SU-DHL-6 (cell line): ENCODE measurements at regions not wholly inside any gene's neighbourhood (a gene's known extent, or its start where the extent isn't known, plus 50 kb on each side); places are given as distances from the start of the nearest gene placed in this dataset.

Source experiments
- H2AFZ ChIP-seq: fragments of 200-600 bp; sonication (generic); 2 replicates; pipeline ENCODE4 v1.6.1; 2014; ENCODE audit warnings: low read depth, mild to moderate bottlenecking, moderate library complexity, mixed read lengths, antibody characterized with exemption, low read length; ENCODE audit not compliant: severe bottlenecking
- H3F3A ChIP-seq: fragments of 200-600 bp; shearing (Covaris generic); 2 replicates; pipeline ENCODE4 v1.6.0; 2016; ENCODE audit warnings: antibody characterized with exemption, mild to moderate bottlenecking; ENCODE audit not compliant: insufficient read depth
- H3K27ac ChIP-seq: fragments of 200-600 bp; sonication (generic); 2 replicates; pipeline ENCODE4 v1.5.1; 2016; ENCODE audit warnings: low read depth, mild to moderate bottlenecking, low read length, moderate library complexity, mixed read lengths
- H3K27me3 ChIP-seq: fragments of 200-600 bp; sonication (generic), shearing (Covaris generic); 2 replicates; pipeline ENCODE4 v1.6.0; 2014; ENCODE audit warnings: mild to moderate bottlenecking, low read length
- H3K36me3 ChIP-seq: fragments of 200-600 bp; sonication (generic); 2 replicates; pipeline ENCODE4 v1.6.1; 2014; ENCODE audit warnings: mild to moderate bottlenecking, low read length, mixed read lengths
- H3K4me2 ChIP-seq: fragments of 300-600, 200-600 bp; shearing (Covaris generic), sonication (generic); 2 replicates; pipeline ENCODE4 v1.6.0; 2014; ENCODE audit warnings: low read length, low read depth, mild to moderate bottlenecking; ENCODE audit not compliant: poor library complexity, severe bottlenecking
- H3K4me3 ChIP-seq: fragments of 200-600 bp; sonication (generic); 2 replicates; pipeline ENCODE4 v1.5.1; 2014; ENCODE audit warnings: antibody characterized with exemption, low read length, mild to moderate bottlenecking, mixed read lengths; ENCODE audit not compliant: insufficient read depth, poor library complexity, severe bottlenecking
- H3K79me2 ChIP-seq: fragments of 200-600 bp; sonication (generic); 2 replicates; pipeline ENCODE4 v1.6.1; 2014; ENCODE audit warnings: mild to moderate bottlenecking, low read length, moderate library complexity; ENCODE audit not compliant: insufficient read depth
- H3K9ac ChIP-seq: fragments of 200-600 bp; sonication (generic); 2 replicates; pipeline ENCODE4 v1.7.0; 2014; ENCODE audit warnings: mild to moderate bottlenecking, low read length
- H3K9me2 ChIP-seq: fragments of 200-600 bp; sonication (generic); replicated peaks from 2 replicates; pipeline ENCODE4 v1.6.1; 2014; ENCODE audit warnings: low read length; ENCODE audit not compliant: insufficient read depth
- H3K9me3 ChIP-seq: fragments of 200-600 bp; sonication (generic); 2 replicates; pipeline ENCODE4 v1.6.1; 2014; ENCODE audit warnings: low read length, mixed read lengths; ENCODE audit not compliant: insufficient read depth
- H4K20me1 ChIP-seq: fragments of 200-600 bp; sonication (generic); 2 replicates; pipeline ENCODE4 v1.6.1; 2014; ENCODE audit warnings: low read depth, mild to moderate bottlenecking, antibody characterized with exemption, low read length, moderate library complexity, mixed read lengths
- EZH2phosphoT487 ChIP-seq: fragments of 200-600 bp; sonication (generic), shearing (Covaris generic); conservative IDR thresholded peaks from 2 replicates; pipeline ENCODE4 v1.6.1; 2018; ENCODE audit warnings: mild to moderate bottlenecking, antibody characterized with exemption, low read length, moderate library complexity, mixed read lengths
- TF ChIP-seq, protein P1 (sequence below): fragments of 200-600 bp; sonication (generic); IDR thresholded peaks from one replicate; pipeline ENCODE4 v1.5.1; 2017; ENCODE audit warnings: antibody characterized with exemption, mild to moderate bottlenecking, low read length, moderate library complexity; ENCODE audit not compliant: insufficient read depth, poor library complexity, severe bottlenecking

- no peak overlapping the region for H2AFZ ChIP-seq
- no peaks in the 10 kb centered on the region for H3K36me3 ChIP-seq
- TF ChIP-seq, protein P1, sequence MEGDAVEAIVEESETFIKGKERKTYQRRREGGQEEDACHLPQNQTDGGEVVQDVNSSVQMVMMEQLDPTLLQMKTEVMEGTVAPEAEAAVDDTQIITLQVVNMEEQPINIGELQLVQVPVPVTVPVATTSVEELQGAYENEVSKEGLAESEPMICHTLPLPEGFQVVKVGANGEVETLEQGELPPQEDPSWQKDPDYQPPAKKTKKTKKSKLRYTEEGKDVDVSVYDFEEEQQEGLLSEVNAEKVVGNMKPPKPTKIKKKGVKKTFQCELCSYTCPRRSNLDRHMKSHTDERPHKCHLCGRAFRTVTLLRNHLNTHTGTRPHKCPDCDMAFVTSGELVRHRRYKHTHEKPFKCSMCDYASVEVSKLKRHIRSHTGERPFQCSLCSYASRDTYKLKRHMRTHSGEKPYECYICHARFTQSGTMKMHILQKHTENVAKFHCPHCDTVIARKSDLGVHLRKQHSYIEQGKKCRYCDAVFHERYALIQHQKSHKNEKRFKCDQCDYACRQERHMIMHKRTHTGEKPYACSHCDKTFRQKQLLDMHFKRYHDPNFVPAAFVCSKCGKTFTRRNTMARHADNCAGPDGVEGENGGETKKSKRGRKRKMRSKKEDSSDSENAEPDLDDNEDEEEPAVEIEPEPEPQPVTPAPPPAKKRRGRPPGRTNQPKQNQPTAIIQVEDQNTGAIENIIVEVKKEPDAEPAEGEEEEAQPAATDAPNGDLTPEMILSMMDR = no peak
- no peak for TF ChIP-seq EZH2phosphoT487
- no peaks in the 10 kb centered on the region for H4K20me1 ChIP-seq
- no peak overlapping the region for H3K4me3 ChIP-seq
- H3K9me3 ChIP-seq = no peaks in the 10 kb centered on the region
- no peaks in the 10 kb centered on the region for H3K9me2 ChIP-seq
- H3K27me3 ChIP-seq = no peaks in the 10 kb centered on the region
- H3F3A ChIP-seq = no peaks in the 10 kb centered on the region
- H3K79me2 ChIP-seq = no peaks in the 10 kb centered on the region
- no peak overlapping the region for H3K4me2 ChIP-seq
- no peak overlapping the region for H3K9ac ChIP-seq
- H3K27ac ChIP-seq = no peak overlapping the region
Observed at GRCh38 chr9:29656641-29657406, 2083.5 kb upstream of the C9orf72 start.

DNA sequence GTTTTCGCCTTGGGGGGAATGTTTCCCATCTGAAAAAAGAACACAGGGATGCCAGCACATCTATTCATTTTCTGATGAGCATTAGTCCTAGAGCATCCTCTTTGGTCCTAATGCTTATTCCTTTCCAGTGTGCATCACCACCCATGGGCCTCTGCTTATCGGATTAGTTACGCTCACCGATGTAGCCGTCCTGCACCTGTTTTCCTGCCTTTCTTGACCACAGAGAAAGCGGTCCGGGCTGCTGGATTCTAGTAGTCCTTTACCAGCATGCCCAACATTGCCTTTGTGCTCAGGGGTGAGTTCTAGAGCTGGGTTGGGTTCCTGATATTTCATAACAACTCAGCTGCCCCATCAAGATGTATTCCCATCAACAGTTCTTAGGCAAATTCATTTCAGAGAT, 2084.5 kb upstream of the C9orf72 start:
- no peaks in the 10 kb centered on the region for H4K20me1 ChIP-seq
- H3K9ac ChIP-seq = no peak overlapping the region
- TF ChIP-seq EZH2phosphoT487 = no peak
- TF ChIP-seq, protein P1 = no peak
- no peaks in the 10 kb centered on the region for H3K9me2 ChIP-seq
- no peaks in the 10 kb centered on the region for H3K27me3 ChIP-seq
- no peaks in the 10 kb centered on the region for H3K36me3 ChIP-seq
- H2AFZ ChIP-seq = no peak overlapping the region
- no peak overlapping the region for H3K4me3 ChIP-seq
- H3F3A ChIP-seq = no peaks in the 10 kb centered on the region
- no peak overlapping the region for H3K4me2 ChIP-seq
- H3K27ac ChIP-seq = no peak overlapping the region
- H3K79me2 ChIP-seq = no peaks in the 10 kb centered on the region
- H3K9me3 ChIP-seq = no peaks in the 10 kb centered on the region

- Histone ChIP-seq H3K9me3 (no peaks in the 10 kb centered on the region), H3F3A (no peaks in the 10 kb centered on the region), H3K4me3 (no peak overlapping the region), H3K79me2 (no peaks in the 10 kb centered on the region), H3K27ac (no peak overlapping the region), H3K4me2 (no peak overlapping the region), H4K20me1 (no peaks in the 10 kb centered on the region), H3K9ac (no peak overlapping the region), H3K36me3 (no peaks in the 10 kb centered on the region), H3K9me2 (no peaks in the 10 kb centered on the region; the same call in 1 of the 2 replicates), H2AFZ (no peak overlapping the region), H3K27me3 (no peaks in the 10 kb centered on the region)
- TF ChIP-seq EZH2phosphoT487 = no peak
- TF ChIP-seq, protein P1 = no peak
Observed at GRCh38 chr9:29659014-29659413, 2085.7 kb upstream of the C9orf72 start.
